Liver (tissue), 8 donors: ENCODE measurements at regions not wholly inside any gene's neighbourhood (a gene's known extent, or its start where the extent isn't known, plus 50 kb on each side); places are given as distances from the start of the nearest gene placed in this dataset.

Experiments used
- DNase-seq: peaks from one replicate; pipeline ENCODE4 v3.0.0-alpha.2; 2017; ENCODE audit warnings: low spot score
- H3K27ac ChIP-seq, 2 donors: one replicate each; pipeline ENCODE4 v1.7.0; 2013; ENCODE audit warnings: inconsistent platforms in 2 of 2, low read length in 2 of 2, control low read depth in 1 of 2, low read depth in 1 of 2, mild to moderate bottlenecking in 1 of 2
- H3K27me3 ChIP-seq, 4 donors: one replicate each; pipeline versions ENCODE4 v1.6.1 to v1.7.0; 2013; ENCODE audit warnings: low read length in 3 of 4, inconsistent platforms in 1 of 4, mild to moderate bottlenecking in 1 of 4, moderate library complexity in 1 of 4; ENCODE audit not compliant: control insufficient read depth in 4 of 4, insufficient read depth in 4 of 4
- H3K36me3 ChIP-seq, 4 donors: one replicate each; pipeline versions ENCODE4 v1.6.1 to v1.7.0; 2013; ENCODE audit warnings: low read length in 3 of 4, mild to moderate bottlenecking in 3 of 4, low read depth in 1 of 4, moderate library complexity in 1 of 4; ENCODE audit not compliant: control insufficient read depth in 4 of 4, insufficient read depth in 3 of 4
- H3K4me1 ChIP-seq, 4 donors: one replicate each; pipeline versions ENCODE4 v1.6.1 to v1.7.0; 2013; ENCODE audit warnings: low read length in 3 of 4, mild to moderate bottlenecking in 3 of 4, moderate library complexity in 1 of 4; ENCODE audit not compliant: control insufficient read depth in 4 of 4, insufficient read depth in 4 of 4
- H3K4me3 ChIP-seq, 3 donors: one replicate each; pipeline versions ENCODE4 v1.6.1 to v1.7.0; 2013; ENCODE audit warnings: low read length in 3 of 3, control low read depth in 1 of 3, low read depth in 1 of 3, mild to moderate bottlenecking in 1 of 3
- H3K9ac ChIP-seq, 2 donors: one replicate each; pipeline ENCODE4 v1.7.0; 2013; ENCODE audit warnings: low read length in 2 of 2, mild to moderate bottlenecking in 2 of 2, moderate library complexity in 2 of 2, control low read depth in 1 of 2, low read depth in 1 of 2
- H3K9me3 ChIP-seq, 4 donors: one replicate each; pipeline versions ENCODE4 v1.6.1 to v1.7.0; 2013; ENCODE audit warnings: low read length in 3 of 4; ENCODE audit not compliant: control insufficient read depth in 4 of 4
- CTCF ChIP-seq: fragments of 150-350 bp; IDR thresholded peaks from 2 replicates; pipeline ENCODE4 v1.5.1; 2017; ENCODE audit warnings: improper control_type of control experiment, low read depth, low read length; ENCODE audit not compliant: missing input control
- EGR1 ChIP-seq, 2 donors: IDR thresholded peaks; 2 replicates each; pipeline ENCODE4 v1.6.1; 2016 to 2018; ENCODE audit warnings: antibody characterized with exemption in 2 of 2, low read depth in 2 of 2
- FOXA2 ChIP-seq: IDR thresholded peaks from 2 replicates; pipeline ENCODE4 v1.6.1; 2016; ENCODE audit warnings: antibody characterized with exemption
- GABPA ChIP-seq, 2 donors: IDR thresholded peaks in 1 of 2; conservative IDR thresholded peaks in 1 of 2; 2 replicates each; pipeline ENCODE4 v1.6.1; 2016; ENCODE audit warnings: antibody characterized with exemption in 2 of 2, mild to moderate bottlenecking in 1 of 2, moderate library complexity in 1 of 2
- HNF4A ChIP-seq, 2 donors: conservative IDR thresholded peaks; 2 replicates each; pipeline ENCODE4 v1.6.1; 2016; ENCODE audit warnings: antibody characterized with exemption in 2 of 2, mild to moderate bottlenecking in 2 of 2
- HNF4G ChIP-seq: IDR thresholded peaks from 2 replicates; pipeline ENCODE4 v1.6.1; 2016; ENCODE audit warnings: antibody characterized with exemption
- JUND ChIP-seq, 2 donors: IDR thresholded peaks; 2 replicates each; pipeline ENCODE4 v1.6.1; 2016; ENCODE audit warnings: antibody characterized with exemption in 2 of 2
- MAX ChIP-seq: IDR thresholded peaks from 2 replicates; pipeline ENCODE4 v1.6.1; 2016; ENCODE audit warnings: antibody characterized with exemption
- NR2F2 ChIP-seq: IDR thresholded peaks from 2 replicates; pipeline ENCODE4 v1.6.1; 2016; ENCODE audit warnings: antibody characterized with exemption
- RAD21 ChIP-seq, 2 donors: IDR thresholded peaks; 2 replicates each; pipeline ENCODE4 v1.6.1; 2016; ENCODE audit warnings: antibody characterized with exemption in 2 of 2, mild to moderate bottlenecking in 2 of 2
- REST ChIP-seq: IDR thresholded peaks from 2 replicates; pipeline ENCODE4 v1.6.1; 2016; ENCODE audit warnings: antibody characterized with exemption, mild to moderate bottlenecking
- RXRA ChIP-seq, 2 donors: IDR thresholded peaks; 2 replicates each; pipeline ENCODE4 v1.6.1; 2017 to 2018; ENCODE audit warnings: antibody characterized with exemption in 2 of 2, mild to moderate bottlenecking in 1 of 2
- YY1 ChIP-seq: IDR thresholded peaks from 2 replicates; pipeline ENCODE4 v1.6.1; 2016; ENCODE audit warnings: antibody characterized with exemption, mild to moderate bottlenecking
- ZBTB33 ChIP-seq: IDR thresholded peaks from 2 replicates; pipeline ENCODE4 v1.6.1; 2016; ENCODE audit warnings: antibody characterized with exemption
- WGBS: extraction: QIAGEN DNeasy Blood & Tissue Kit; methylation state at CpG from one replicate; pipeline ENCODE4 v1.1.7; 2013; 5-methylcytosine and 5-hydroxymethylcytosine counted together
- donor health status: healthy.
- donor health status: healthy.
- donor health status: healthy.
- donor health status: healthy.
- donor health status: healthy.

- TF ChIP-seq HNF4A (conservative IDR thresholded peaks at IDR 0.05) (no peak), EGR1 (IDR thresholded peaks at IDR 0.05; ENCODE audit: low read depth in 2 of 2) (no peak), YY1 (no peak), CTCF (no peak), NR2F2 (no peak), MAX (no peak), HNF4G (no peak)
- Histone ChIP-seq H3K4me1 (no peaks in the 10 kb centered on the region), H3K36me3 (no peaks in the 10 kb centered on the region), H3K4me3 (no peak overlapping the region), H3K27ac (no peak overlapping the region), H3K9me3 (peaks cover 0 to 9% (median 3%) of the 10 kb centered on the region in 4 donors), H3K9ac (no peak overlapping the region), H3K27me3 (no peaks in the 10 kb centered on the region)
- WGBS: 67% methylated on average over 3 of the region's 3 CpGs
- DNase-seq: no peak
These were observed 392.2 kb upstream of the CHST9 start for GRCh38 chr18:27577265-27577664.

GRCh38 chr18:27567434-27567833 lies 382.3 kb upstream of the CHST9 start:
- no peak for DNase-seq
- Histone ChIP-seq H3K9ac (no peak overlapping the region), H3K4me3 (no peak overlapping the region), H3K4me1 (no peaks in the 10 kb centered on the region), H3K36me3 (no peaks in the 10 kb centered on the region), H3K27me3 (no peaks in the 10 kb centered on the region), H3K27ac (no peak overlapping the region), H3K9me3 (peaks cover 0 to 3% (median 0%) of the 10 kb centered on the region in 4 donors)
- TF ChIP-seq GABPA (IDR thresholded peaks at IDR 0.05 in 1 of 2, conservative IDR thresholded peaks at IDR 0.05 in 1 of 2) (no peak), FOXA2 (no peak), CTCF (no peak), ZBTB33 (no peak), YY1 (no peak)
- 91% methylated on average over 1 of the region's 1 CpG for WGBS

- no peak overlapping the region for H3K9ac ChIP-seq
- WGBS: 88% methylated on average over 3 of the region's 3 CpGs
- H3K4me3 ChIP-seq: no peak overlapping the region
- no peaks in the 10 kb centered on the region for H3K9me3 ChIP-seq
- no peaks in the 10 kb centered on the region for H3K27me3 ChIP-seq
- H3K27ac ChIP-seq: no peak overlapping the region
- DNase-seq: no peak
- no peaks in the 10 kb centered on the region for H3K4me1 ChIP-seq
- TF ChIP-seq FOXA2 (no peak), REST (no peak), RXRA (IDR thresholded peaks at IDR 0.05) (no peak), HNF4G (no peak), RAD21 (IDR thresholded peaks at IDR 0.05) (no peak), CTCF (no peak), JUND (IDR thresholded peaks at IDR 0.05) (no peak)
- H3K36me3 ChIP-seq: no peaks in the 10 kb centered on the region
These were observed 379.0 kb upstream of the CHST9 start for GRCh38 chr18:27564066-27564465.
